GM12872 (cell line): ENCODE measurements at regions not wholly inside any gene's neighbourhood (a gene's known extent, or its start where the extent isn't known, plus 50 kb on each side); places are given as distances from the start of the nearest gene placed in this dataset.

Experiments
- TF ChIP-seq, protein P1 (sequence below): IDR thresholded peaks from 3 replicates; pipeline ENCODE4 v1.5.1; 2011; ENCODE audit warnings: low read depth, mild to moderate bottlenecking, low read length, moderate library complexity; ENCODE audit not compliant: insufficient read depth

DNA sequence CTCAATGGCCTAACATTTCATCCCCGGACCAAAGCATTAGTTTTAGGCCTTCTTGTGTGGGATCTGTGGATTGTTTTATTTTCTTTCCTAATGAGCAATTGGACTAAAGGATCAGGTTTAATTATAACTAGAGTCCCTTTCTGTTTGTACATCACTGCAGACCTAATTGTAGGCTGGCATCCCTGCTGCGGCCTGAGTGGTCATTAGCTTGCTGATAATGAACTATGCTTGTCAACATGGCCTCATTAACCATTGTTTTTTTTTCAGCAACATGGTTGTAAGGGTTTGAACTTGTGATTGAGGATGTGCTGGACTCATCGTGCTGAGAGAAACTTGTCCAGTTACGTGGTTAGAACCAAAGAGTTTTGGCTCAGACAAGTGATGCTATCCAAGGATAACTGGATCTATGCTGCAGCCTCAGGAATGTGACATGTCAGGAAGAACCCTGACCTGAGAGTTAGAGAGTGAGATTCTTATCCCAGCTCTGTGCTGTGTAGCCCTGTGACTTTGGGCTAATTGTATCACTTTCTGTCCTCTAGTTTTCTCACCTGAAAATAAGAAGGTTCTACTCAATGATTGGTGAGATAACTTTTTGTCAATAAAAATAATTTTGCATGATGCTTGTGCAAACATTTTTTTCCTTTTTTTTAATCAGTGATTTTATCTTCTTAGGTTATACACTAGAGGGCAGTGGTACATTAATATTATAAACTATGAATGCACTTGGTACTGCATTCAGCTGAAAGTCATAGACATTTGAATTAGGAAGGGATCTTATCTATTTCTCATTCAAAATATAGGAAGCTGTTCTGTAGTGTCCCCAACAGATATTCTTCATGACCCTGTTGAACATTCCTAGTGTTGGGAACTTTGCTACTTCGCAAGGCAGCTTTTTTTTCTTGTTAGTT is 140.9 kb downstream of the RNF144B start:
- TF ChIP-seq, protein P1, sequence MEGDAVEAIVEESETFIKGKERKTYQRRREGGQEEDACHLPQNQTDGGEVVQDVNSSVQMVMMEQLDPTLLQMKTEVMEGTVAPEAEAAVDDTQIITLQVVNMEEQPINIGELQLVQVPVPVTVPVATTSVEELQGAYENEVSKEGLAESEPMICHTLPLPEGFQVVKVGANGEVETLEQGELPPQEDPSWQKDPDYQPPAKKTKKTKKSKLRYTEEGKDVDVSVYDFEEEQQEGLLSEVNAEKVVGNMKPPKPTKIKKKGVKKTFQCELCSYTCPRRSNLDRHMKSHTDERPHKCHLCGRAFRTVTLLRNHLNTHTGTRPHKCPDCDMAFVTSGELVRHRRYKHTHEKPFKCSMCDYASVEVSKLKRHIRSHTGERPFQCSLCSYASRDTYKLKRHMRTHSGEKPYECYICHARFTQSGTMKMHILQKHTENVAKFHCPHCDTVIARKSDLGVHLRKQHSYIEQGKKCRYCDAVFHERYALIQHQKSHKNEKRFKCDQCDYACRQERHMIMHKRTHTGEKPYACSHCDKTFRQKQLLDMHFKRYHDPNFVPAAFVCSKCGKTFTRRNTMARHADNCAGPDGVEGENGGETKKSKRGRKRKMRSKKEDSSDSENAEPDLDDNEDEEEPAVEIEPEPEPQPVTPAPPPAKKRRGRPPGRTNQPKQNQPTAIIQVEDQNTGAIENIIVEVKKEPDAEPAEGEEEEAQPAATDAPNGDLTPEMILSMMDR: 0 out of 3 replicates have a peak, but pooled peaks have one; percentile 2

DNA sequence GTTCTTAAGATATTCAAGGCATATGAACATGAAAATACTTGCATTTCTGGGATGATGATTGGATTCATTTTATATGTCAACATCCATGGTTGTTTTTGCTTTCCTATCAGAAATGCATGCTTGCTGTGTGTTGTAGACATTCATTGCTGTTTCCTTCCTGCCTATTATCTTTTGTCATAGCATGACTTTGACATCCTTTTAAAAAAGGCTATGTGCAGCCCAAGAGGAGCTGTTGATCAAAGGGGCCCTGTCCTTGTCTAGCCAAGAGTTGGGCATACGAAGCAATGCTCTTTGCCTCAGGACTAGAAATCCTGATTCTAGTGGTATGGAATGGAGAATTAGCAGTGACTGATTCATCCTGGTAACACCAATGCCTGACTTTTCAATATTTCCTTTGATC is 143.1 kb downstream of the RNF144B start:
- TF ChIP-seq, protein P1: no peak

DNA sequence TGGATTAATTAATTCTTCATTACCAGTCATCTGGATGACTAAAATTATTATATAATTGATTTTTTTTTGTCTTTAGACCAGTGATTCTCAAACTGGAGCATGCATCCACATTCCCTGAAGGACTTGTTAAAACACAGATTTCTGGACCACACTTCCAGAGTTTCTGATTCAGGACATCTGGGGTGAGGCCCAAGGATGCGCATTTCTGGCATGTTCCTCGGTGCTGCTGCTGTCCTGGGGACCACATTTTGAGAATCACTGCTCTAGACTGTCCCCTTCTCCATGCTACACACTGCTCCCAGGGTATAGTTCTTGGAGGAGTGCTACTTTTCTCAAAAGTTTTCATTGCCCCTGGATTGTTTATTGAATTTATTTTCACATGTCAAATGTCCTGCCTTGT is 145.0 kb downstream of the RNF144B start:
- TF ChIP-seq, protein P1: no peak

DNA sequence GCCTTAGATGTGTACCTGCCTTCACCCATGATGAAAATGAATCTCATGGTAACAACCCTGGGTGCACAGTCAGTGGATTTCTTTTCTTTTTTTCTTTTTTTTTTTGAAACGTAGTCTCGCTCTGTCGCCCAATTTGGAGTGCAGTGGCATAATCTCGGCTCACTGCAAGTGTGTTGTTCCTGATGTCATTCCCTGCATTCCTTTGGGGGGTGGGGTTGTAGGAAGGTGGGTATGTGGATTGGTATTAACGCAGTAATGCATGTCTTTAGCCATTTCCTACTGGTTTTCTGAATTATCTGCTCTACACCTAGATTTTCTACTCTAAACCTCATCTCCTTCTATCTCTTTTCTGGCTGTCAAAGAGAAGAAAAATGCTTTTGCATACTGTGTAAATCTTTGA is 146.6 kb downstream of the RNF144B start:
- TF ChIP-seq, protein P1: no peak

DNA sequence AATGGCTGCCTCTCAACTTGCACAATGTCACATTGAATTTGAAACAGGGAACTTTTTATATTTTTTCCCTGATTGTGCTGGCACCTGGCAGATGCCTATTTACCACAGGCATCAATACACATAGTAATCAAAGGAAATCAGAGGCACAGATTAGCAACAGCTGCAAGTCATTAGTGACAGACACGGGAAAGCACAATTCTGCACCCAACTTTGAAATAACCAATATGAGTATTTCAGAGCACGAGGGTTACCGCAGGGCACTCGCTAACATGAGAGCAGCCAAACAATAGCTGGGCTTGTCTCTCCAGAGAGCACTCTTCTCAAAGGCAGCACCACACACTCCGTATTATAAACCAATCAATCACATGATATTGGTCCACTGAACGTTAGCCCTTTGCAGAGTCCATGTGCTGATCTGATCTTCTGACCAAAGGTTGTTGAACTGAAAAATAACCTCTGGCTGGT is 149.5 kb downstream of the RNF144B start:
- TF ChIP-seq, protein P1: no peak

DNA sequence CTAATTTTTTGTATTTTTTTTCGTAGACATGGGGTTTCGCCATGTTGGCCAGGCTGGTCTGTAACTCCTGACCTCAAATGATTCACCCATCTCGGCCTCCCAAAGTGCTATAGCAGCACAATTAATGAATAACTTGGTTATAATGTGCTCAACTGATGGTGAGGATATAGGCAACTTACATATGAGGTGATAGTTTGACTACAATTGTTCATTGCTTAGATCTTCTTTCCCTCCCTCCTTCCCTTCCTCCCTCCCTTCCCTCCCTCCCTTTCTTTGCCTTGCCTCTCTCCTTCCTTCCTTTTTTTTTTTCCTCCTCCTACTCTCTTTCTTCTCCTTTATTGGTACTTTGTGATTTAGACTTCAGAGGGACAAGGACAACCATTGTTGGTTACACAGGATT is 151.2 kb downstream of the RNF144B start:
- TF ChIP-seq, protein P1: no peak

DNA sequence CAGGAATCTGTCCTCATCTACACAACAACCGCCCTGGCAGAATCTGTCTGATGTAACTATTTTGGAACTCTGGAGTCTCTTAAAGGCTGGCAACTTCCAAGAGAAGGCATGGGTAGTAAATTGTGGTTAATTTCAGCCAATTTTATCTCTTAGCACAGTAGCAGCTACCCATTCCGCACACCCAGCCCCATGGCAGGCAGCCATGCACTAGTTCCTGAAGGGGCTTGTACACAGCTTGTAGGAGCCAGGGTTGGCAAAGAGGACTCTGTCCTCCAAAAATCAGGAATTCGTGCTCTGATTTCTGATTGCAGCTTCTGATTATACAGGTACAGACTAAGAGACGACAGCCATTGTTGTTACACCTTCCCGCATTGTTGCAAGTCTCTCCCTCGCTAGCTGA is 155.9 kb downstream of the RNF144B start:
- TF ChIP-seq, protein P1: no peak
